Thoracic aorta (tissue), 2 donors: ENCODE measurements at regions not wholly inside any gene's neighbourhood (a gene's known extent, or its start where the extent isn't known, plus 50 kb on each side); places are given as distances from the start of the nearest gene placed in this dataset.
"Not testable (repeated sequence)": the region's sequence is repeated elsewhere in the genome, so short reads cannot be mapped to it uniquely, and the experiment has no call there.

Experiments used
- ATAC-seq: fragments of 150-250 bp; one replicate; pipeline ENCODE4 v1.8.0; 2017; ENCODE audit warnings: low read depth; ENCODE audit not compliant: insufficient number of reproducible peaks, low FRiP score
- DNase-seq: peaks from one replicate; pipeline ENCODE4 v3.0.0-alpha.2; 2020; ENCODE audit warnings: low spot score
- H3K27ac ChIP-seq, 2 donors: fragments of 200-600 bp; sonication (generic); 1 replicate in 1 of 2; 2 replicates in 1 of 2; pipeline ENCODE4 v1.5.1; 2016; ENCODE audit warnings: mild to moderate bottlenecking in 2 of 2, moderate library complexity in 2 of 2
- H3K27me3 ChIP-seq: fragments of 200-600 bp; sonication (generic); replicated peaks from 2 replicates; pipeline ENCODE4 v1.6.0; 2016; ENCODE audit warnings: mild to moderate bottlenecking; ENCODE audit not compliant: insufficient read depth
- H3K36me3 ChIP-seq: fragments of 200-600 bp; sonication (generic); one replicate; pipeline ENCODE4 v1.5.1; 2016
- H3K4me1 ChIP-seq, 2 donors: fragments of 200-600 bp; sonication (generic); 1 replicate in 1 of 2; 2 replicates in 1 of 2; pipeline versions ENCODE4 v1.5.1 to v1.6.0; 2016; ENCODE audit warnings: low read depth in 2 of 2, mild to moderate bottlenecking in 1 of 2; ENCODE audit not compliant: control insufficient read depth in 1 of 2
- H3K4me3 ChIP-seq: fragments of 200-600 bp; sonication (generic); 2 replicates; pipeline ENCODE4 v1.5.1; 2016; ENCODE audit warnings: mild to moderate bottlenecking
- H3K9me3 ChIP-seq: fragments of 200-600 bp; sonication (generic); 2 replicates; pipeline ENCODE4 v1.5.1; 2016
- TF ChIP-seq, protein P1 (sequence below): fragments of 200-600 bp; sonication (generic); IDR thresholded peaks from one replicate; pipeline ENCODE4 v1.5.1; 2019; ENCODE audit warnings: antibody characterized with exemption

DNA sequence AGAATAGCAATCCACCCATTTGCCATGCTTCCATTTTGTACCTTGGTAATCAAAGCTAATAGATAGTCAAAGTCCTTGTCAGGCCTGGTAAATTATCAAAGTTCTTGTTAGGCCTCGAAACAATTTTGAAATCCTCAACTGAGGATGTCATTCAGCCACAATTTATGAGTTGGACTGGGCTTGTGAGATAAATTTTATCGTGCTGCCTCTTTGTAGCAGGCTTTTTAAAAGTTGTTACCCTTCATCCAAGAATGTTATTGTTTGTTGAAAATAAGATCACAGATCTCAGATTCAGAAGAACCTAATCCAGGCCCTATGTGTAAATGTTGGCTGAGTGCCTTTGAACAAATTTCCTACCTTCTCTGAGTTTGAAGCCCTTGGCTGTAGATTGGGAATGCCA, 143.3 kb upstream of the PROK2 start:
- ATAC-seq: no peak
- no peaks in the 10 kb centered on the region for H3K9me3 ChIP-seq
- DNase-seq: no peak

DNA sequence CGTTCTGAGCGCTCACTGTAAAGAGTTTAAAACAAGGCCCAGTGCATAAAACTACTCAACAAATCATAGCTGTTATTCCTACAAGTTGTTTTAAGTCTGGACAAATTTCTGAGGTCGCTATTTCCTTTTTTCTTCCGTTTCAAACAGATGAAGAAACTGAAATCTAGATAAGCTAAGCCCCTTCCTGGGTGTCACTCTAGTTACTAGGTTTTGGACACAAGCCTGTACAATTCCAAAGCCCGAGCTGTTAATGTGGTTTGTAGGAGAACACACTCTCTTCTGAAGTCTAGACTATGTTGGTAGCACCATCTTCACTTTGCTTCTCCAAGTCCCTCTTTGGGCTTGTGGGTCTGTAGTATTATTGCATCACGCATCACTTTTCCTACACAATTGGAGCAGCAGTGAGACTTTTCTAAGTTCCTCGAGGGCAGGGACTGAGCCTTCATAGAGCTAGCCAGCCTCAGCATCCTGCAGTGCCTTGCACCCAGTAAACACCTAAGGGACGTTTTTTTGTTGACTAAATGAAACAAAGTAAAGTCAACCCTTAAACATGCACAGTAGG, 142.6 kb upstream of the PROK2 start:
- no peaks in the 10 kb centered on the region for H3K36me3 ChIP-seq
- DNase-seq (no peak), ATAC-seq (no peak)
- H3K4me1 ChIP-seq: peaks cover 0 to 3% of the 10 kb centered on the region in 2 donors
- no peaks in the 10 kb centered on the region for H3K9me3 ChIP-seq
- no peak overlapping the region for H3K4me3 ChIP-seq
- H3K27ac ChIP-seq: no peak overlapping the region
- H3K27me3 ChIP-seq: no peaks in the 10 kb centered on the region
- TF ChIP-seq, protein P1, sequence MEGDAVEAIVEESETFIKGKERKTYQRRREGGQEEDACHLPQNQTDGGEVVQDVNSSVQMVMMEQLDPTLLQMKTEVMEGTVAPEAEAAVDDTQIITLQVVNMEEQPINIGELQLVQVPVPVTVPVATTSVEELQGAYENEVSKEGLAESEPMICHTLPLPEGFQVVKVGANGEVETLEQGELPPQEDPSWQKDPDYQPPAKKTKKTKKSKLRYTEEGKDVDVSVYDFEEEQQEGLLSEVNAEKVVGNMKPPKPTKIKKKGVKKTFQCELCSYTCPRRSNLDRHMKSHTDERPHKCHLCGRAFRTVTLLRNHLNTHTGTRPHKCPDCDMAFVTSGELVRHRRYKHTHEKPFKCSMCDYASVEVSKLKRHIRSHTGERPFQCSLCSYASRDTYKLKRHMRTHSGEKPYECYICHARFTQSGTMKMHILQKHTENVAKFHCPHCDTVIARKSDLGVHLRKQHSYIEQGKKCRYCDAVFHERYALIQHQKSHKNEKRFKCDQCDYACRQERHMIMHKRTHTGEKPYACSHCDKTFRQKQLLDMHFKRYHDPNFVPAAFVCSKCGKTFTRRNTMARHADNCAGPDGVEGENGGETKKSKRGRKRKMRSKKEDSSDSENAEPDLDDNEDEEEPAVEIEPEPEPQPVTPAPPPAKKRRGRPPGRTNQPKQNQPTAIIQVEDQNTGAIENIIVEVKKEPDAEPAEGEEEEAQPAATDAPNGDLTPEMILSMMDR: no peak

More for the DNA sequence above, 143.3 kb upstream of the PROK2 start:
- Histone ChIP-seq H3K27ac (no peak overlapping the region), H3K4me3 (no peak overlapping the region), H3K4me1 (peaks cover 0 to 3% of the 10 kb centered on the region in 2 donors), H3K36me3 (no peaks in the 10 kb centered on the region), H3K27me3 (no peaks in the 10 kb centered on the region)
- TF ChIP-seq, protein P1: no peak

DNA sequence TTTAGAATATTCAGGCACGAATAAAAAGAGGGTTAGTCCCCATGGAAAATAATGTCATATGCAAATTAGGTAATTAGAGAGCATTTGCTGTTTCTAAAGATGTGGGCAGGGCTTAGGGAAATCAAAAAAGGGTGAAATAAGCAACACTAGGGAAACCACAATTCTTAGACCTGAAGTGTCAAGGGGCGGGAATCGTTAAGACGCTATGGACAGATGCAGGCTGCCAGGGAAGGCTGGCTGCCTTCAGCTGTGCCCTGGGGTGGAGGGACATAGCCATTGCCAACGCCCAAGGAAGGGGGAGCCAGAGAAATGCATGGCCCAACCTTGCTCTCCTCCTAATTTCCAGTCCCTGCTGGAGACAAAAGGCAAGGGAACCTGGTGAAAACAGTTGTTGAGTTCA, 141.7 kb upstream of the PROK2 start:
- ATAC-seq: no peak
- Histone ChIP-seq H3K27ac (no peak overlapping the region), H3K9me3 (no peaks in the 10 kb centered on the region)

DNA sequence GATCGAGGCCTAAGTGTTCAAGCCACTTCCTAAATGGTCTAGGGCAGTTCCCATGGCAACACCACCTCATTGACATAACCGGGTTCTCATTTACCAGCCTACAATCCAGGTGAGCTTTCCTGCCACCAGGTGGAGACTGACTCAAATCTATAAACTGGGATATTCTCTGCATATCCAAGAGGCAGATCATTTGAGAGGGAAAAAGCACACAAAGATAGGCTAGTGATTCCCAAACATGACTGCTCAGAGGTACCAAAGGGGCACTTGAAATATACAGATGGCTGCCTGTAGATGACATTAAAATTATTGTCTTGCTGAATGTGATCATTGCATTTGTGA, 141.3 kb upstream of the PROK2 start:
- Histone ChIP-seq H3K9me3 (no peaks in the 10 kb centered on the region), H3K36me3 (no peaks in the 10 kb centered on the region), H3K27ac (no peak overlapping the region), H3K27me3 (no peaks in the 10 kb centered on the region), H3K4me1 (peaks cover 0 to 3% of the 10 kb centered on the region in 2 donors), H3K4me3 (no peak overlapping the region)
- no peak for DNase-seq
- TF ChIP-seq, protein P1: no peak
- no peak for ATAC-seq

More for the DNA sequence above, 141.7 kb upstream of the PROK2 start:
- peaks cover 0 to 3% of the 10 kb centered on the region in 2 donors for H3K4me1 ChIP-seq
- DNase-seq: no peak
- TF ChIP-seq, protein P1: no peak
- no peak overlapping the region for H3K4me3 ChIP-seq
- no peaks in the 10 kb centered on the region for H3K36me3 ChIP-seq
- H3K27me3 ChIP-seq: no peaks in the 10 kb centered on the region

DNA sequence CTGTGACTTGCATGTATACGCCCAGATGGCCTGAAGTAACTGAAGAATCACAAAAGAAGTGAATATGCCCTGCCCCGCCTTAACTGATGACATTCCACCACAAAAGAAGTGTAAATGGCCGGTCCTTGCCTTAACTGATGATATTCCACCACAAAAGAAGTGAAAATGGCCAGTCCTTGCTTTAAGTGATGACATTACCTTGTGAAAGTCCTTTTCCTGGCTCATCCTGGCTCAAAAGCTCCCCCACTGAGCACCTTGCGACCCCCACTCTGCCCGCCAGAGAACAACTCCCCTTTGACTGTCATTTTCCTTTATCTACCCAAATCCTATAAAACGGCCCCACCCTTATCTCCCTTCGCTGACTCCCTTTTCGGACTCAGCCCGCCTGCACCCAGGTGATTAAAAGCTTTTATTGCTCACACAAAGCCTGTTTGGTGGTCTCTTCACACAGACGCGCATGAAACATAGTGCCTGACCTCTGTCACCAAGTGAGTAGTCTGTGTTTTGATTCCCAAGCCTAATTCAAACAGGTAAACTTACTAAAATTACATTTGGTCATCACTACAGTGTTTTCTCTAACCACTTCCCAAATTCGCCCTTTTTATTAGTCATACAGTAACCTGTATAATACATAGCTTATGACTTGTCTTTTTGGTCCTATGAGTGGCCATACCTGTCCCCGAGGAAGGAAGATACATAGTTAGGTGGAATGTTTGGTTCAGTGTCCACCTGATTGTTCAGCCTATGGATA, 140.7 kb upstream of the PROK2 start:
- H3K9me3 ChIP-seq, H3K27ac ChIP-seq, H3K4me1 ChIP-seq, H3K27me3 ChIP-seq, H3K36me3 ChIP-seq, ATAC-seq, H3K4me3 ChIP-seq, DNase-seq: not testable (repeated sequence)

DNA sequence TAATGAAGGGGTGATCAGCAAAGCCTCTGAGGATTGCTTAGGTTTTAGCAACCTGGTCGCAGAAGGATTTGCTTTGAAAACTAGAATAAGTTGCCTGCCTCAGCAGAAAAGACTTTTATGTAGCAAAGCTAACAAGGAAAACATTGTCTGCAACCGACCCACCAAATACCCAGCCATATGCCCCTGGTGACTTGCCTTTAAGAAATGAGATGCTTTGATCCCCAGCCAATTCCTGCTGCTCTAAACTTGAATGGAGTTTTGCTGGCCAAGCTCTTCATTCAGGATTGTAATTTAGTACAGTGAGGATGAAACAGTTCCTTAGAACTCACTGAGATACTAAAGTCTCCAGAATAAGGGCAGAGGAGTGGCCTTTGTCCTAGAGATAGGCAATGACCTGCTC, 139.8 kb upstream of the PROK2 start:
- Histone ChIP-seq H3K4me3 (no peak overlapping the region), H3K36me3 (no peaks in the 10 kb centered on the region), H3K9me3 (no peaks in the 10 kb centered on the region), H3K27me3 (no peaks in the 10 kb centered on the region), H3K27ac (no peak overlapping the region), H3K4me1 (no peaks in the 10 kb centered on the region)
- ATAC-seq (no peak), DNase-seq (no peak)
- TF ChIP-seq, protein P1: no peak
